GM21390 (cell line): ENCODE measurements at regions not wholly inside any gene's neighbourhood (a gene's known extent, or its start where the extent isn't known, plus 50 kb on each side); places are given as distances from the start of the nearest gene placed in this dataset.

Experiments used
- ATAC-seq: cut with Tn5 transposase; IDR thresholded peaks from one replicate; pipeline ENCODE4 v1.9.1; 2021; ENCODE audit not compliant: unreplicated experiment

GRCh38 chr12:41983394-41983793, 161.3 kb downstream of the GXYLT1 start:
- ATAC-seq, result no peak

DNA sequence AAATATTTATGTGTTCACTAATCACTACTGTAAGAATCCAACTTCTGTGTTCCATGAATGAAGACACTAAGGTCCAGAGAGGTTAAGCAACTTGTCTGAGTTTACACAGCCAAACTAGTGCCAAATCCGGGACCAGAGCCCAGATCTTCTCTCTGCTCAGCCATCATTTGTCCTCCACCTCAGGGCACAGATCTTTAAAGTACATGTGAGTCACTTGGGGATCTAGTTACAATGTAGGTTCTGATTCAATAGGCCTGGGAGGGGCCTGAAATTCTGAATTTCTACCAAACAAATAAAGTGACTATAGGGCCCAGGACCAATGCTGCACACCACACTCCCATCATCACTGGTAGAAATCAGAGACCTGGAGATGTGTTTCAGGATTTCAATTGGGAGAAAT, 162.9 kb downstream of the GXYLT1 start:
- ATAC-seq, result no peak

DNA sequence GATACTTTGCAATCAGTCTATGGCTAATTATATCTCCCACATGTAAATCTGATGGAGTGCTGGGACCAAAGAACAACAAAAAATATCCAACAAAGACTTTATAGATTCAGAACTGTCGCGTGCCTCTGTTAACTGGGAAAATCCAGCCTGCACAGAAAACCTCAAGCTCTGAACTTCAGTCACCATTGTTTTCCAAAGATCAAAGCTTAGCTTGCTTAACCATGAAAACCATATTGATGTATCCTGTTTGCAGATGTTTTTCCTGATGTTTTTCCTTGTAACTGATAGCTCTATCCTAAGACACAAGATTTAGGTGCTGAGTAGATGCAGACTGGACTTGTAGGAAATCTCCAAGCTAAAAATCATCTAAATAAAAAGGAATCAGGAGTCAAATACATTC, 163.7 kb downstream of the GXYLT1 start:
- no peak for ATAC-seq

- no peak for ATAC-seq
These were observed 164.3 kb downstream of the GXYLT1 start for GRCh38 chr12:41980390-41980789.

DNA sequence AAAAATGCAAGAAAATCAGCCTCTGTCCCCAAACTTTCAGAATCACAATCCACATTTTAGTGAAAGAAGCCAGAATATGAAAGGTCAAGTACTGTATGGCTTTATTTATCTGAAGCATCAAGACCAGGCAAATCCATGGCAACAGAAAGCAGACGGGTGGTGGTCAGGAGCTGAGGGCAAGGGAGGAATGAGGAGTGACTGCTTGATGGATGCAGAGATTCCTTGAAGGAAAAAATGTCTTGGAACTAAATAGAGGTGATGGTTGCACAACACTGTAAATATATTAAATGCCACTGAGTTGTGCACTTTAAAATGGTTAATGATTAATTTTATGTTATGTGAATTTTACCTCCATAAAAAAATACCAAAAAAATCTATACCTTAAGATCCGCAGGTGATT, 165.1 kb downstream of the GXYLT1 start:
- ATAC-seq, result no peak

DNA sequence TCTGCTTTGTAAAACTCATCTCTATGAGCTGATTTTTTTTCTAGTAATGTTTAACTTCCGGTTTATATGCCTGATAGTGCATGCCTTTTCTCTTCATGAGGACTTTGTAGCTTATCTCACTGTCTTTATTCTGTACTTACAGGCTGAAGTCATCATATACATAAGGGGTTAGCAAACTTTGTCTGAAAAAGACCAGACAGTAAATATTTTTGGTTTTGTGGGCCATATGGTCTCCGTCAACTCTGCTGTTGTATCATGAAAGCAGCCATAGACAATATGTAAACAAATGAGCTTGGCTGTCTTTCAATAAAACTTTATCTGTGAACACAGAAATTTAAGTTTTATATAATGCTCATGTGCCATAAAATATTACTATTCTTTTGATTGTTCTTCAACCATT, 172.1 kb downstream of the GXYLT1 start:
- no peak for ATAC-seq

GRCh38 chr12:41972196-41972595, 172.5 kb downstream of the GXYLT1 start:
- no peak for ATAC-seq

GRCh38 chr12:41970744-41971143, 173.9 kb downstream of the GXYLT1 start:
- ATAC-seq, result no peak

GRCh38 chr12:41968599-41968998, 176.1 kb downstream of the GXYLT1 start:
- ATAC-seq, result no peak

GRCh38 chr12:41967668-41968500, 176.8 kb downstream of the GXYLT1 start:
- ATAC-seq, result no peak

DNA sequence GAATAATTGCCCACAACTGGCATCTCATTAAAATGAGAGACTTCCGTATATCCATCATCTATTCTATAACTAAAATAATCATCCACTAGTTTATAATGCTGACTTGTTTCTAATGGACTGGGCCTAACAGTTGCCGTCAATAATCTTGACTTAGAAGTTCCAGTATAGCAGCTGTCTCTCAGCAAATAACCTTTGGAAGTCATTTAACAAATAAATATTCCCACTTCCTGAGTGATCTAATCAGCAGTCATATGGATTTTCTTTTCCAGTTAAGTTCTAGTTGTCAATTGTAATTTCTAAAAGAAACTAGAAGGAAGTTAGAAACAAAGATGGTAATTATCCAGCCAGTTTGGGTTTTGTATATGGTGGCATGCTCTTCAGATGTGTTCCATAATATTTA, 177.8 kb downstream of the GXYLT1 start:
- no peak for ATAC-seq

DNA sequence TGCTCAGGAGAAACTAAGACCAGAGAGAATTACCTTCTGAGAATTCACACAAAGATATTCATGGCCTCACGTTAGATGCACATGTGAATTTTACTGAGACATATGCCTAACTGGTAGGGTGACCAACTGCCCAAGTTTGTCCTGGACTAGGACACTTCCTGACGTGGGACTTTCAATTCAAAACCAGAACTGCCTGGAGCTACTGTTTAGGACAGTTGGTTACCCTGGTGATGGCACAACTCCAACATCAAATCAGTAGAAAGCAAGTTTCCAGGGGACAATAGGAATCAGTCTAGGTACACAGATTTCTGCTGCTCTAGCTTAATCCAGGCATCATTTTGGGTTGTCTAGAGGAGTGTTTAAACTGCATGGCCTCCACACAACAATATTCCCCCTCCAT, 178.7 kb downstream of the GXYLT1 start:
- no peak for ATAC-seq

DNA sequence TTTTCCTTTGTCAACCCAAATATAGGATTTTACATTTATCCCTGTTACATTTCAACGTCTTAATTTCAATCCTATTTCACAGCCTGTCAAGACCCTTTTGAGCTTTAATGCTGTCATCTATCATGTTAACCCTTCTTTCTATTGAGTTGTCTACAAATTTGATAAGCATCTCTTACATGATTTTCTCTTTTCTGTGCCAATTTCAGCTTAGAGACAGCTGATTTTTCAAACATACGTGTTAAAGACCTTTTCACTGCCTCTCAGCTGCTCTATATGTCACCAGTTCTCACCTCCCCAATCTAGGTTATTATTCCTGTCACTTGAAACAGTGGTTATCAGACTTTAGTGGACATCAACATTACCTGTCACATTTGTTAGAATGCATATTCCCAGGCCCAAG, 181.3 kb downstream of the GXYLT1 start:
- no peak for ATAC-seq

- ATAC-seq, result no peak
These were observed 182.5 kb downstream of the GXYLT1 start for GRCh38 chr12:41962171-41962572.

- ATAC-seq, result no peak
These were observed 185.4 kb downstream of the GXYLT1 start for GRCh38 chr12:41959271-41959670.

DNA sequence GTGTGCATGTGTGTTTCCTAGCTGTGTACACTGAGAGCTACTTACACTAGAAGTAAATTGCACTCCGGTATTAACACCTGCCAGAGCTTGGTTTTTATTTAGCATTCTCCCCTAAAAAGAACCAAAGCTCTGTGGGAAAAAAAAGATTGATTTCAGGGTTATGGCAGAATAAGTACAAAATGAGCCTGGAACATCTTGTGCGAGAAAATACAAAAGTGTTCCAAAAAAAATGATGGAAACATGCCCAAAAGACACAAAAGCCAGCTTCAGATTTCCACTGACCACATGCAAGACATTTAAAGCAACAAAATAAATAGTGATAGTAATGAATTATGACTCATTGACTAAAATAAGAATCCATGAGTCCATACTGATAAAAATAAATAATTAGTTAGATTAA, 188.3 kb downstream of the GXYLT1 start:
- ATAC-seq, result no peak

DNA sequence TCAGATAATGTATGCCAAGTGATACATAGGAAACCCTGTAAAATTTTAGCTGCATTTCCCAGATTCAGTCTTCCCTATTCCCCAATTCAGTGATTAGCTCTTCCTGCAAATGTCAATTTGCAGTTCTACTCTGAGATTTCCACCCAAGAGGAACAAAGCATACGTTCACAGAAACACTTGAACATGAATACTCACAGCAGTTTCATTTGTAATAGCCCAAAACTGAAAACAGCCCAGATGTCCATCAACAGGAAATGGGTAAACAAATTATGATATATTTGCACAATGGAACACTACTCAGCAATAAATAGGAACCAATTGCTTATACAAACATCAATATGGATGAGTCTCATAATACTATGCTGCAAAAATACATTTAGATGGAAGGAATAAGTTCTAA, 194.2 kb downstream of the GXYLT1 start:
- peak; percentile 78 for ATAC-seq

DNA sequence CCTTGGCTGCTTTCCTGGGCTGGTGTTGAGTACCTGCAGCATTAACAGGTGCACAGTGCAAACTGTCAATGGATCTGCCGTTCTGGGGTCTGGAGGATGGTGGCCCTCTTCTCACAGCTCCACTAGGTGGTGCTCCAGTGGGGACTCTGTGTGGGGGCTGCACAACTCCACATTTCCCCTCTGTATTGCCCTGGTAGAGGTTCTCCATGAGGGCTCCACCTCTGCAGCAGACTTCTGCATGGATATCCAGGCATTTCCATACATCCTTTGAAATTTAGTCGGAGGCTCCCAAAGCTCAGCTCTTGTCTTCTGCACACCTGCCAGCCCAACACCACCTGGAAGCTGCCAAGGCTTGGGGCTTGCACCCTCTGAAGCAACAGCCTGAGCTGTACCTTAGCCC, 198.6 kb downstream of the GXYLT1 start:
- ATAC-seq, result no peak

DNA sequence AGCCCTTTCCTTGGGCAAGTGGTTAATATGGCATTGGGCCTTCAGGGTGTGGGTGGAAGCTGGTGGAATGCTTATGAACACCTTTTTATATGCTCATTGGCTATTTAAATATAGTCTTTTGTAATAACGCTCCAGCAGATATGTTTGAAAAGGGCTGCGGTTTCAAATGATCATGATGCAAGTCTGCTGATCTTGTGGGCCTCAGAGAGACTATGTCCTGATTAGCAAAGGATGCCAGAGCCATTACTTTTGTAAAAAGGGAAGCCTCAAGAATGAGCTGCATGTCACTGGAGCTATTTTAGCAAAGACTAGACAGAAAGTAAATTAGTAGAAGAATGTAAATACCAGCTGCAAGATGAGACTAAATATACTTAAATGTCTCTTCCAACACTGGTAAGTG, 200.5 kb downstream of the GXYLT1 start:
- ATAC-seq, result no peak

DNA sequence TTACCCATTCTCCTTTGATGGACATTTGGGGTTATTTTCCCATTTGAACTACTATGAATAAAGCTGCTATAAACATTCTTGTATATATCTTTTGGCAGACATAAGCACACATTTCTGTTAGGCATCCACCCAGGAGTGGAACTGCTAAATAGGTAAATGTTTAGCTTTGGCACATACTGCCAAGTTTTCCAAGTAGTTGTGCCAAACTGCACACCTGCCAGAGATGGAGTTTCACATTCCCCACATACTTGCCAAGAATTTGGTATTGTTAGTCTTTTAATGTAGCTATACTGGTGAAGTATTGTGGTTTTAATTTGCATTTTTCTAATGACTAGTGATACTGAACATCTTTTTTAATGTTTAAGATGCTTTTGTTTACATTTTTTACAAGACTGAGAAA, 201.0 kb downstream of the GXYLT1 start:
- ATAC-seq, result no peak

- no peak for ATAC-seq
These were observed 202.3 kb downstream of the GXYLT1 start for GRCh38 chr12:41942354-41942753.

DNA sequence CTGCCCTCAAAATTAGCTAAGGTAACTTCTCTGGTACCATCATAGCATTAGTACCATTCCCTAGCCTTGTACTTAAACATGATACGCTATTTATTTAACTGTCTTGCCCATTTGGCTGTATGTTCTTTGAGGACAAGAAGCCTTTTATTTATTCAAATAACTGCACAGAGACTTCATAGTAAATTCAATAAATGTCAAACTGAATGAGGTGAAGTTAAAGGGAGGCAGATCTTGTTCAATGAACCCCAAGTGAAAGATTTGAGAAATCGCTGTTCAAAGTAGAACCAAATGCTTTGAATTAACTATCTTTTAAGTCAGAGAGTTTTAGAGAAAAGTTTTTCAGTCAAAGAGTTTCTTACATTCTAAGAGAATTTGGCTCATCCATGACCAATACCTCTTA, 203.6 kb downstream of the GXYLT1 start:
- ATAC-seq, result no peak

- ATAC-seq, result no peak
These were observed 204.1 kb downstream of the GXYLT1 start for GRCh38 chr12:41940571-41940970.
